Neural crest cell (in vitro differentiated cells): ENCODE measurements at regions not wholly inside any gene's neighbourhood (a gene's known extent, or its start where the extent isn't known, plus 50 kb on each side); places are given as distances from the start of the nearest gene placed in this dataset.

Experiments
- DNase-seq: peaks from one replicate; pipeline ENCODE4 v3.0.0; 2021; ENCODE audit warnings: low read depth, mixed read lengths, low spot score
- H3K27ac Mint-ChIP-seq: one replicate; pipeline ENCODE4 v1.8.0; 2021; ENCODE audit warnings: mild to moderate bottlenecking, mixed read lengths; ENCODE audit not compliant: unreplicated experiment
- H3K27me3 Mint-ChIP-seq: 2 replicates; pipeline ENCODE4 v1.8.0; 2021; ENCODE audit warnings: low read depth, mild to moderate bottlenecking, mixed read lengths
- H3K36me3 Mint-ChIP-seq: 2 replicates; pipeline ENCODE4 v1.8.0; 2021; ENCODE audit warnings: low read depth, mild to moderate bottlenecking, mixed read lengths
- H3K4me1 Mint-ChIP-seq: 2 replicates; pipeline ENCODE4 v1.8.0; 2021; ENCODE audit warnings: mixed read lengths
- H3K4me3 Mint-ChIP-seq: one replicate; pipeline ENCODE4 v1.8.0; 2021; ENCODE audit warnings: mild to moderate bottlenecking, mixed read lengths
- H3K9me3 Mint-ChIP-seq: 2 replicates; pipeline ENCODE4 v1.8.0; 2021; ENCODE audit warnings: mixed read lengths
- TF ChIP-seq, protein P1 (sequence below): fragments of 200-600 bp; sonication (generic); conservative IDR thresholded peaks from 2 replicates; pipeline ENCODE4 v1.5.0; 2021; ENCODE audit warnings: antibody characterized with exemption, mild to moderate bottlenecking

- Mint-ChIP-seq H3K27ac (no peak overlapping the region), H3K4me1 (peaks cover 27% of the 10 kb centered on the region), H3K4me3 (no peak overlapping the region), H3K9me3 (peaks cover 10% of the 10 kb centered on the region), H3K27me3 (no peaks in the 10 kb centered on the region), H3K36me3 (peaks cover 4% of the 10 kb centered on the region)
- DNase-seq, result no peak
- TF ChIP-seq, protein P1, sequence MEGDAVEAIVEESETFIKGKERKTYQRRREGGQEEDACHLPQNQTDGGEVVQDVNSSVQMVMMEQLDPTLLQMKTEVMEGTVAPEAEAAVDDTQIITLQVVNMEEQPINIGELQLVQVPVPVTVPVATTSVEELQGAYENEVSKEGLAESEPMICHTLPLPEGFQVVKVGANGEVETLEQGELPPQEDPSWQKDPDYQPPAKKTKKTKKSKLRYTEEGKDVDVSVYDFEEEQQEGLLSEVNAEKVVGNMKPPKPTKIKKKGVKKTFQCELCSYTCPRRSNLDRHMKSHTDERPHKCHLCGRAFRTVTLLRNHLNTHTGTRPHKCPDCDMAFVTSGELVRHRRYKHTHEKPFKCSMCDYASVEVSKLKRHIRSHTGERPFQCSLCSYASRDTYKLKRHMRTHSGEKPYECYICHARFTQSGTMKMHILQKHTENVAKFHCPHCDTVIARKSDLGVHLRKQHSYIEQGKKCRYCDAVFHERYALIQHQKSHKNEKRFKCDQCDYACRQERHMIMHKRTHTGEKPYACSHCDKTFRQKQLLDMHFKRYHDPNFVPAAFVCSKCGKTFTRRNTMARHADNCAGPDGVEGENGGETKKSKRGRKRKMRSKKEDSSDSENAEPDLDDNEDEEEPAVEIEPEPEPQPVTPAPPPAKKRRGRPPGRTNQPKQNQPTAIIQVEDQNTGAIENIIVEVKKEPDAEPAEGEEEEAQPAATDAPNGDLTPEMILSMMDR, result no peak
Measured at GRCh38 chr21:20737227-20737913, 260.8 kb upstream of the NCAM2 start.

DNA sequence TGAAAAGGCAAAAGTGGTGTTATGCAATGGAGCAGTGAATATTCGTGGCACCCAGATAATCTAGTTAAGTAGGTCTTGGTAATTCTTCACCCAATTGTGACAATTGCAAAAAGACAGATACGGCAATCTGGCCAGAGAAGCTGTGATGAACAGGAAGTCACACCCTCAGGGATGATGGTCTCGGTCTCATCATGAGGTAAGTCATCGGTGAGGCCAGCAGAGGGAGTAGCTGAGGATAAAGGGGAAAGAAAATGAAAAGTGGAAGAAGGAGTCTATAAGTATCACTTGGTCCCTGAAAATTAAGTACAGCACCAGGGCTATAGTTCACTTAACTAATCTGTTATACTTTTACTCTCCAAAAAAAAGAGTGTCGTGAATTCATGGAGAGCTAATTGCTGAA, 258.8 kb upstream of the NCAM2 start:
- TF ChIP-seq, protein P1, result peak; percentile 39
- Mint-ChIP-seq H3K9me3 (peaks cover 10% of the 10 kb centered on the region), H3K4me3 (no peak overlapping the region), H3K27me3 (no peaks in the 10 kb centered on the region), H3K27ac (no peak overlapping the region), H3K4me1 (peaks cover 23% of the 10 kb centered on the region), H3K36me3 (peaks cover 4% of the 10 kb centered on the region)
- DNase-seq, result no peak

GRCh38 chr21:20741445-20741844, 256.8 kb upstream of the NCAM2 start:
- TF ChIP-seq, protein P1, result no peak
- H3K4me3 Mint-ChIP-seq, result no peak overlapping the region
- peaks cover 10% of the 10 kb centered on the region for H3K9me3 Mint-ChIP-seq
- H3K36me3 Mint-ChIP-seq, result peaks cover 4% of the 10 kb centered on the region
- H3K27ac Mint-ChIP-seq, result no peak overlapping the region
- no peaks in the 10 kb centered on the region for H3K27me3 Mint-ChIP-seq
- H3K4me1 Mint-ChIP-seq, result peaks cover 14% of the 10 kb centered on the region
- no peak for DNase-seq

- no peaks in the 10 kb centered on the region for H3K9me3 Mint-ChIP-seq
- no peak for DNase-seq
- H3K4me1 Mint-ChIP-seq, result no peaks in the 10 kb centered on the region
- no peaks in the 10 kb centered on the region for H3K27me3 Mint-ChIP-seq
- TF ChIP-seq, protein P1, result no peak
- H3K36me3 Mint-ChIP-seq, result no peaks in the 10 kb centered on the region
- H3K27ac Mint-ChIP-seq, result no peak overlapping the region
- no peak overlapping the region for H3K4me3 Mint-ChIP-seq
Measured at GRCh38 chr21:20760221-20760620, 238.0 kb upstream of the NCAM2 start.

GRCh38 chr21:20774737-20775136, 223.5 kb upstream of the NCAM2 start:
- H3K9me3 Mint-ChIP-seq, result peaks cover 17% of the 10 kb centered on the region
- TF ChIP-seq, protein P1, result no peak
- H3K27ac Mint-ChIP-seq, result no peak overlapping the region

More at GRCh38 chr21:20774737-20775136, 223.5 kb upstream of the NCAM2 start:
- H3K36me3 Mint-ChIP-seq, result peaks cover 4% of the 10 kb centered on the region
- peaks cover 9% of the 10 kb centered on the region for H3K4me1 Mint-ChIP-seq
- DNase-seq, result no peak
- no peaks in the 10 kb centered on the region for H3K27me3 Mint-ChIP-seq
- no peak overlapping the region for H3K4me3 Mint-ChIP-seq
